K562 (cell line): ENCODE measurements at regions not wholly inside any gene's neighbourhood (a gene's known extent, or its start where the extent isn't known, plus 50 kb on each side); places are given as distances from the start of the nearest gene placed in this dataset.
A peak's percentile ranks its signal among the peaks of the same experiment; 100 is the strongest.

Experiments
- ATAC-seq: fragments of 200-7000 bp; cut with Tn5 transposase; 3 replicates; pipeline ENCODE4 v1.9.1; 2020; ENCODE audit warnings: moderate library complexity
- BruUV-seq: library from RNA; stranded (reverse); fragments of 400-500 nt; replicated peaks from 2 replicates; lab custom pipeline; 2021; lab: Mats Ljungman, UMichigan
- CTCF ChIA-PET: fragments of 300-600 bp; formaldehyde crosslinking; extraction: SDS; loops from one replicate; lab custom pipeline; 2021; ENCODE audit warnings: low intra/inter-chr PET ratio; lab: Yijun Ruan, JAX
- POLR2A ChIA-PET: fragments of 300-600, 350-650 bp; sonication (Branson Sonifier 250); formaldehyde crosslinking; extraction: SDS; loops from one replicate; lab custom pipeline; 2021; ENCODE audit warnings: antibody characterized with exemption, inconsistent platforms; lab: Yijun Ruan, JAX
- DNase-seq, 4 experiments: peaks; one replicate each; pipeline versions ENCODE4 v3.0.0 to v3.0.0-alpha.2; 2011 to 2018; ENCODE audit warnings: low spot score in 3 of 4, mixed read lengths in 3 of 4; ENCODE audit errors: extremely low read depth in 1 of 4
- FAIRE-seq: peaks from 2 replicates; lab custom pipeline; 2011; peaks lifted over from hg19 to GRCh38; lab: Jason Lieb, UNC
- H2AFZ ChIP-seq: 2 replicates; pipeline ENCODE4 v1.6.0; 2011; ENCODE audit warnings: low read depth, low read length, control low read depth, inconsistent platforms
- H3K27ac ChIP-seq: fragments of 200-600 bp; 3 replicates; pipeline ENCODE4 v1.8.0; 2011; ENCODE audit warnings: low read depth, mild to moderate bottlenecking, control low read depth, inconsistent platforms, low read length, moderate library complexity, mixed read lengths; ENCODE audit errors: extremely low read depth
- H3K27me3 ChIP-seq, 2 experiments: fragments of 300-600 bp in 1 of 2; 2 replicates in 1 of 2; 3 replicates in 1 of 2; pipeline versions ENCODE4 v1.6.0 to v1.8.0; 2011; ENCODE audit warnings: inconsistent platforms in 2 of 2, low read length in 2 of 2, mild to moderate bottlenecking in 1 of 2, mixed read lengths in 1 of 2, moderate library complexity in 1 of 2; ENCODE audit not compliant: control insufficient read depth in 2 of 2, insufficient read depth in 2 of 2
- H3K36me3 ChIP-seq: fragments of 300-600 bp; 3 replicates; pipeline ENCODE4 v1.8.0; 2011; ENCODE audit warnings: mild to moderate bottlenecking, low read length, inconsistent platforms; ENCODE audit not compliant: control insufficient read depth, insufficient read depth
- H3K4me1 ChIP-seq, 2 experiments: fragments of 200-600 bp in 1 of 2; replicated peaks in 1 of 2; 2 replicates in 1 of 2; 3 replicates in 1 of 2; pipeline versions ENCODE4 v1.5.1 to v1.8.0; 2011; ENCODE audit warnings: inconsistent platforms in 2 of 2, low read length in 2 of 2, mild to moderate bottlenecking in 1 of 2, mixed read lengths in 1 of 2, moderate library complexity in 1 of 2; ENCODE audit not compliant: control insufficient read depth in 2 of 2, insufficient read depth in 2 of 2
- H3K4me2 ChIP-seq: 2 replicates; pipeline ENCODE4 v1.6.1; 2011; ENCODE audit warnings: low read length, control low read depth, inconsistent platforms, mixed read lengths; ENCODE audit not compliant: insufficient read depth
- H3K4me3 ChIP-seq: fragments of 200-600 bp; sonication (generic), shearing (Covaris generic); 2 replicates; pipeline ENCODE4 v1.5.1; 2016; ENCODE audit warnings: control low read depth, inconsistent platforms
- H3K79me2 ChIP-seq: fragments of 200-600 bp; 3 replicates; pipeline ENCODE4 v1.8.0; 2011; ENCODE audit warnings: low read length, inconsistent platforms; ENCODE audit not compliant: control insufficient read depth, insufficient read depth
- H3K9ac ChIP-seq, 2 experiments: 2 replicates each; pipeline versions ENCODE4 v1.6.0 to v1.6.1; 2011; ENCODE audit warnings: low read depth in 2 of 2, low read length in 2 of 2, control low read depth in 1 of 2, inconsistent platforms in 1 of 2, mild to moderate bottlenecking in 1 of 2, mixed read lengths in 1 of 2; ENCODE audit not compliant: insufficient read depth in 1 of 2
- H3K9me1 ChIP-seq: one replicate; pipeline ENCODE4 v1.6.0; 2011; ENCODE audit warnings: inconsistent platforms, mild to moderate bottlenecking, low read length, moderate library complexity; ENCODE audit not compliant: control insufficient read depth, insufficient read depth
- H3K9me3 ChIP-seq: replicated peaks from 2 replicates; pipeline ENCODE4 v1.5.1; 2011; ENCODE audit warnings: low read depth, low read length, inconsistent platforms; ENCODE audit not compliant: control insufficient read depth, insufficient read depth
- H4K20me1 ChIP-seq: replicated peaks from 2 replicates; pipeline ENCODE4 v1.6.1; 2011; ENCODE audit warnings: low read length, inconsistent platforms, mixed read lengths; ENCODE audit not compliant: control insufficient read depth, insufficient read depth
- KDM1A ChIP-seq, 2 experiments: fragments of 450-650 bp; IDR thresholded peaks; 2 replicates each; pipeline ENCODE4 v1.6.1; 2016; ENCODE audit warnings: mild to moderate bottlenecking in 2 of 2
- KLF16 ChIP-seq: IDR thresholded peaks from 2 replicates; pipeline ENCODE4 v1.6.1; 2016; ENCODE audit warnings: antibody characterized with exemption
- PBX2 ChIP-seq, 2 experiments: IDR thresholded peaks in 1 of 2; conservative IDR thresholded peaks in 1 of 2; 2 replicates each; pipeline ENCODE4 v1.6.1; 2016; ENCODE audit warnings: low read depth in 2 of 2, mild to moderate bottlenecking in 1 of 2, missing compliant biosample characterization in 1 of 2, missing genetic modification characterization in 1 of 2, moderate library complexity in 1 of 2
- WGBS: fragments of 100-300 bp; shearing (Covaris generic); methylation state at CpG from one replicate; pipeline ENCODE4 v1.1.6; 2016; ENCODE audit warnings: low coverage, mixed read lengths; ENCODE audit not compliant: insufficient coverage; ENCODE audit errors: missing lambda C conversion rate; 5-methylcytosine and 5-hydroxymethylcytosine counted together
- in situ Hi-C: fragments of 300-500 bp; cut with MboI; formaldehyde crosslinking; loops from 4 replicates; pipeline ENCODE4 v1.15.0; 2018; ENCODE audit warnings: inconsistent platforms, mixed read lengths
- intact Hi-C: fragments of 100-400 bp; cut with micrococcal nuclease; formaldehyde crosslinking; loops from 2 replicates; pipeline ENCODE4 v1.14.2; 2022

GRCh38 chr3:124629497-124629896 lies 100.8 kb upstream of the UMPS start:
- Histone ChIP-seq H4K20me1 (no peaks in the 10 kb centered on the region), H3K27me3 (no peaks in the 10 kb centered on the region), H3K9me3 (no peaks in the 10 kb centered on the region), H3K9ac (no peak overlapping the region), H2AFZ (no peak overlapping the region), H3K4me3 (no peak overlapping the region), H3K4me1 (peaks cover 0 to 10% of the 10 kb centered on the region in 2 experiments; a peak in 3 of 5 replicates), H3K9me1 (no peaks in the 10 kb centered on the region), H3K36me3 (no peaks in the 10 kb centered on the region), H3K79me2 (no peaks in the 10 kb centered on the region), H3K4me2 (no peak overlapping the region), H3K27ac (no peak overlapping the region)
- ATAC-seq (no peak), DNase-seq (no peak), FAIRE-seq (no peak)
- 81% methylated on average over 2 of the region's 2 CpGs for WGBS
- POLR2A ChIA-PET, result no interaction called here
- in situ Hi-C loops, result no loop called here
- intact Hi-C loops, result no loop called here
- TF ChIP-seq PBX2 (CRISPR knock-in tag; IDR thresholded peaks at IDR 0.05; ENCODE audit: low read depth) (no peak), PBX2 (tag; conservative IDR thresholded peaks at IDR 0.05; ENCODE audit: low read depth) (0 out of 2 replicates have a peak, but pooled peaks have one; percentile 8), KDM1A (IDR thresholded peaks at IDR 0.05) (no peak), KLF16 (no peak)
- CTCF ChIA-PET, result no interaction called here
- BruUV-seq, result no TSS peak
